ENCODE measurements at regions not wholly inside any gene's neighbourhood (a gene's known extent, or its start where the extent isn't known, plus 50 kb on each side); places are given as distances from the start of the nearest gene placed in this dataset.

- no peak overlapping the region for H3K4me3 ChIP-seq
- no peak overlapping the region for H3K27ac ChIP-seq
- CTCF ChIA-PET = no interaction called here
- POLR2A ChIA-PET = no interaction called here
- H3K4me2 ChIP-seq = no peak overlapping the region
- WGBS (ENCODE audit: missing lambda C conversion rate) = 0% methylated on average over 1 of the region's 1 CpG
- no peak for TF ChIP-seq RAD21 (conservative IDR thresholded peaks at IDR 0.05 in 1 of 2, IDR thresholded peaks at IDR 0.05 in 1 of 2)
- no peak for TF ChIP-seq NPAS2 (CRISPR knock-in tag; IDR thresholded peaks at IDR 0.05; ENCODE audit: borderline replicate concordance)
- no peak for TF ChIP-seq KDM1A (IDR thresholded peaks at IDR 0.05; ENCODE audit: low read depth)
- TF ChIP-seq EHMT2 (IDR thresholded peaks at IDR 0.05; ENCODE audit: low read depth) = no peak
- TF ChIP-seq ATOH8 (CRISPR knock-in tag; IDR thresholded peaks at IDR 0.05; ENCODE audit: low read depth) = no peak
- no peak for TF ChIP-seq BHLHE40 (IDR thresholded peaks at IDR 0.05; ENCODE audit: low read depth, low read length)
- TF ChIP-seq RCOR1 (IDR thresholded peaks at IDR 0.05; ENCODE audit: low read depth, low read length) = no peak
- no peak for TF ChIP-seq RFX5 (IDR thresholded peaks at IDR 0.05)
- no peak for TF ChIP-seq RNF2 (IDR thresholded peaks at IDR 0.05; ENCODE audit: borderline replicate concordance, low read depth)
- no peak for TF ChIP-seq CTCF (IDR thresholded peaks at IDR 0.05)
- DNase-seq (ENCODE audit: low read depth in 1 of 2, low spot score in 1 of 2) (no peak), ATAC-seq (no peak), FAIRE-seq (no peak)
- no peaks in the 10 kb centered on the region for H3K9me3 ChIP-seq
- no peaks in the 10 kb centered on the region for H3K4me1 ChIP-seq
Observed at GRCh38 chrX:56385336-56385735, 153.2 kb downstream of the KLF8 start.

- FAIRE-seq (no peak), ATAC-seq (no peak), DNase-seq (ENCODE audit: low read depth in 1 of 2, low spot score in 1 of 2) (no peak)
- H3K9me3 ChIP-seq = no peaks in the 10 kb centered on the region
- ChIA-PET CTCF (no interaction called here), POLR2A (no interaction called here)
- H3K4me1 ChIP-seq = no peaks in the 10 kb centered on the region
- TF ChIP-seq ZNF302 (CRISPR knock-in tag; IDR thresholded peaks at IDR 0.05) (no peak), USF2 (IDR thresholded peaks at IDR 0.05) (no peak), CHD2 (IDR thresholded peaks at IDR 0.05; ENCODE audit: low read length, partially characterized antibody) (no peak), PHF8 (IDR thresholded peaks at IDR 0.05; ENCODE audit: borderline replicate concordance, low read depth) (no peak), NR3C1 (IDR thresholded peaks at IDR 0.05) (no peak), CBX8 (IDR thresholded peaks at IDR 0.05) (no peak), ESRRA (IDR thresholded peaks at IDR 0.05; ENCODE audit: borderline replicate concordance, low read length) (no peak), BHLHE40 (IDR thresholded peaks at IDR 0.05; ENCODE audit: low read depth, low read length) (no peak), RCOR1 (IDR thresholded peaks at IDR 0.05; ENCODE audit: low read depth, low read length) (no peak), E2F6 (IDR thresholded peaks at IDR 0.05; ENCODE audit: borderline replicate concordance, low read depth) (no peak), JUNB (IDR thresholded peaks at IDR 0.05) (no peak), CBX2 (IDR thresholded peaks at IDR 0.05; ENCODE audit: borderline replicate concordance, low read depth) (no peak), BCL3 (IDR thresholded peaks at IDR 0.05) (no peak), FOSB (CRISPR knock-in tag; IDR thresholded peaks at IDR 0.05) (no peak), TFCP2L1 (CRISPR knock-in tag; IDR thresholded peaks at IDR 0.05) (no peak), TP53 (CRISPR knock-in tag; IDR thresholded peaks at IDR 0.05) (no peak), HDAC2 (IDR thresholded peaks at IDR 0.05) (no peak), HES2 (IDR thresholded peaks at IDR 0.05) (no peak), HOXA7 (CRISPR knock-in tag; IDR thresholded peaks at IDR 0.05) (no peak)
- no peak overlapping the region for H3K4me2 ChIP-seq
- H3K4me3 ChIP-seq = no peak overlapping the region
- 0% methylated on average over 1 of the region's 1 CpG for WGBS (ENCODE audit: missing lambda C conversion rate)
- no peak overlapping the region for H3K27ac ChIP-seq
Observed at GRCh38 chrX:56385960-56386359, 153.8 kb downstream of the KLF8 start.

All from A549 (cell line).